A549 (cell line): ENCODE measurements at regions not wholly inside any gene's neighbourhood (a gene's known extent, or its start where the extent isn't known, plus 50 kb on each side); places are given as distances from the start of the nearest gene placed in this dataset.
A peak's percentile ranks its signal among the peaks of the same experiment; 100 is the strongest.

Experiments used
- ATAC-seq, 2 experiments: fragments of 200-7000 bp in 1 of 2; fragments of >200 bp in 1 of 2; cut with Nextera tagmentation in 1 of 2; cut with Tn5 transposase in 1 of 2; 3 replicates each; pipeline versions ENCODE4 v1.8.0 to v1.9.1; 2018 to 2020; ENCODE audit warnings: mild to moderate bottlenecking in 1 of 2, moderate library complexity in 1 of 2
- CTCF ChIA-PET: fragments of 300-600 bp; sonication (Branson Sonifier 250); formaldehyde crosslinking; extraction: SDS; loops from one replicate; lab custom pipeline; 2021; ENCODE audit warnings: antibody characterized with exemption, inconsistent platforms; lab: Yijun Ruan, JAX
- POLR2A ChIA-PET: fragments of 350-600 bp; formaldehyde crosslinking; extraction: SDS; loops from one replicate; lab custom pipeline; 2021; ENCODE audit warnings: antibody characterized with exemption, inconsistent platforms; lab: Yijun Ruan, JAX
- DNase-seq, 2 experiments: peaks; one replicate each; pipeline versions ENCODE4 v3.0.0 to v3.0.0-alpha.2; 2011 to 2016; ENCODE audit warnings: low read depth in 1 of 2, low spot score in 1 of 2
- FAIRE-seq: peaks from 2 replicates; lab custom pipeline; 2011; peaks lifted over from hg19 to GRCh38; lab: Jason Lieb, UNC
- H3K27ac ChIP-seq, 2 experiments: fragments of >200 bp; sonication (Bioruptor Twin); formaldehyde crosslinking; 3 replicates each; pipeline ENCODE4 v1.5.1; 2016 to 2017
- H3K4me1 ChIP-seq: fragments of >200 bp; sonication (Bioruptor Twin); formaldehyde crosslinking; 3 replicates; pipeline ENCODE4 v1.6.1; 2016
- H3K4me2 ChIP-seq: fragments of >200 bp; sonication (Bioruptor Twin); formaldehyde crosslinking; 3 replicates; pipeline ENCODE4 v1.6.1; 2016
- H3K4me3 ChIP-seq: fragments of >200 bp; sonication (Bioruptor Twin); formaldehyde crosslinking; 3 replicates; pipeline ENCODE4 v1.5.1; 2016
- H3K9me3 ChIP-seq: fragments of >200 bp; sonication (Bioruptor Twin); formaldehyde crosslinking; 3 replicates; pipeline ENCODE4 v1.6.1; 2016
- BCL3 ChIP-seq: fragments of >200 bp; sonication (Bioruptor Twin); formaldehyde crosslinking; IDR thresholded peaks from 3 replicates; pipeline ENCODE4 v1.6.1; 2016
- BHLHE40 ChIP-seq: IDR thresholded peaks from 2 replicates; pipeline ENCODE4 v1.6.1; 2012; ENCODE audit warnings: low read depth, low read length, inconsistent platforms
- CHD2 ChIP-seq: fragments of 150-350 bp; IDR thresholded peaks from 2 replicates; pipeline ENCODE4 v1.6.1; 2014; ENCODE audit warnings: low read length; ENCODE audit not compliant: partially characterized antibody
- E2F6 ChIP-seq: IDR thresholded peaks from 2 replicates; pipeline ENCODE4 v1.6.1; 2012; ENCODE audit warnings: low read depth, borderline replicate concordance
- EHF ChIP-seq: fragments of 250-450 bp; sonication (Bioruptor Pico); IDR thresholded peaks from 2 replicates; pipeline ENCODE4 v1.5.0; 2020; ENCODE audit warnings: mild to moderate bottlenecking
- FOSB ChIP-seq: fragments of 250-450 bp; sonication (Bioruptor Pico); IDR thresholded peaks from 2 replicates; pipeline ENCODE4 v1.5.0; 2020; ENCODE audit warnings: mild to moderate bottlenecking, moderate library complexity
- FOSL2 ChIP-seq, 2 experiments: fragments of 450-650 bp in 1 of 2; fragments of >200 bp in 1 of 2; sonication (Bioruptor Twin) in 1 of 2; formaldehyde crosslinking; IDR thresholded peaks; 2 replicates each; pipeline versions ENCODE4 v1.5.0 to v1.6.1; 2016 to 2020; ENCODE audit warnings: mild to moderate bottlenecking in 1 of 2, moderate library complexity in 1 of 2
- HOXA7 ChIP-seq: fragments of 250-450 bp; sonication (Bioruptor Pico); IDR thresholded peaks from 2 replicates; pipeline ENCODE4 v1.5.0; 2020; ENCODE audit warnings: mild to moderate bottlenecking, moderate library complexity
- HOXB5 ChIP-seq: fragments of 250-450 bp; sonication (Bioruptor Pico); IDR thresholded peaks from 2 replicates; pipeline ENCODE4 v1.5.0; 2020; ENCODE audit warnings: mild to moderate bottlenecking, moderate library complexity
- KDM1A ChIP-seq: fragments of 200-600 bp; sonication (generic); IDR thresholded peaks from 2 replicates; pipeline ENCODE4 v1.6.1; 2016; ENCODE audit warnings: low read depth, mild to moderate bottlenecking
- MAFK ChIP-seq: fragments of 450-650 bp; IDR thresholded peaks from 2 replicates; pipeline ENCODE4 v1.6.1; 2014; ENCODE audit not compliant: partially characterized antibody
- PBX3 ChIP-seq: IDR thresholded peaks from 2 replicates; pipeline ENCODE4 v1.6.1; 2012
- PHF8 ChIP-seq: fragments of 200-600 bp; sonication (generic); IDR thresholded peaks from 2 replicates; pipeline ENCODE4 v1.6.1; 2016; ENCODE audit warnings: low read depth, mild to moderate bottlenecking, antibody characterized with exemption, moderate library complexity, borderline replicate concordance
- POLR2A ChIP-seq: IDR thresholded peaks from 2 replicates; pipeline ENCODE4 v1.6.1; 2012; ENCODE audit warnings: mild to moderate bottlenecking, low read length
- RAD21 ChIP-seq, 2 experiments: fragments of >200 bp in 1 of 2; sonication (Bioruptor Twin) in 1 of 2; formaldehyde crosslinking in 1 of 2; IDR thresholded peaks in 1 of 2; conservative IDR thresholded peaks in 1 of 2; 2 replicates in 1 of 2; 3 replicates in 1 of 2; pipeline ENCODE4 v1.6.1; 2012 to 2018; ENCODE audit warnings: inconsistent platforms in 1 of 2
- RARB ChIP-seq: fragments of 250-450 bp; sonication (Bioruptor Pico); IDR thresholded peaks from 2 replicates; pipeline ENCODE4 v1.8.0; 2021; ENCODE audit warnings: mild to moderate bottlenecking, moderate library complexity
- RCOR1 ChIP-seq: fragments of 150-350 bp; IDR thresholded peaks from 2 replicates; pipeline ENCODE4 v1.6.1; 2014; ENCODE audit warnings: antibody characterized with exemption, low read length, low read depth
- RNF2 ChIP-seq: fragments of 200-600 bp; sonication (generic); IDR thresholded peaks from 2 replicates; pipeline ENCODE4 v1.6.1; 2016; ENCODE audit warnings: low read depth, mild to moderate bottlenecking, antibody characterized with exemption, moderate library complexity, borderline replicate concordance
- TP53 ChIP-seq: fragments of 250-450 bp; sonication (Bioruptor Pico); IDR thresholded peaks from 2 replicates; pipeline ENCODE4 v1.5.0; 2021; ENCODE audit warnings: mild to moderate bottlenecking, moderate library complexity
- USF2 ChIP-seq: fragments of 450-650 bp; IDR thresholded peaks from 2 replicates; pipeline ENCODE4 v1.6.1; 2014; ENCODE audit warnings: antibody characterized with exemption
- WGBS: methylation state at CpG from one replicate; pipeline ENCODE4 v1.1.6; 2017; ENCODE audit errors: missing lambda C conversion rate; 5-methylcytosine and 5-hydroxymethylcytosine counted together
- TF ChIP-seq, protein P1 (sequence below): fragments of 150-350 bp; IDR thresholded peaks from 2 replicates; pipeline ENCODE4 v1.6.1; 2014; ENCODE audit warnings: low read depth, mild to moderate bottlenecking, low read length
- TF ChIP-seq, protein P2 (sequence below): IDR thresholded peaks from 2 replicates; pipeline ENCODE4 v1.6.1; 2012

- no peaks in the 10 kb centered on the region for H3K4me1 ChIP-seq
- TF ChIP-seq RARB (CRISPR knock-in tag) (no peak), EHF (CRISPR knock-in tag) (no peak), MAFK (no peak), RCOR1 (no peak), HOXB5 (CRISPR knock-in tag) (no peak), E2F6 (no peak), FOSL2 (IDR thresholded peaks at IDR 0.05) (no peak), FOSL2 (CRISPR knock-in tag; IDR thresholded peaks at IDR 0.05) (no peak), RNF2 (no peak), USF2 (no peak), BCL3 (no peak), RAD21 (conservative IDR thresholded peaks at IDR 0.05 in 1 of 2, IDR thresholded peaks at IDR 0.05 in 1 of 2) (no peak), PBX3 (no peak), PHF8 (no peak), BHLHE40 (no peak)
- TF ChIP-seq, protein P1, sequence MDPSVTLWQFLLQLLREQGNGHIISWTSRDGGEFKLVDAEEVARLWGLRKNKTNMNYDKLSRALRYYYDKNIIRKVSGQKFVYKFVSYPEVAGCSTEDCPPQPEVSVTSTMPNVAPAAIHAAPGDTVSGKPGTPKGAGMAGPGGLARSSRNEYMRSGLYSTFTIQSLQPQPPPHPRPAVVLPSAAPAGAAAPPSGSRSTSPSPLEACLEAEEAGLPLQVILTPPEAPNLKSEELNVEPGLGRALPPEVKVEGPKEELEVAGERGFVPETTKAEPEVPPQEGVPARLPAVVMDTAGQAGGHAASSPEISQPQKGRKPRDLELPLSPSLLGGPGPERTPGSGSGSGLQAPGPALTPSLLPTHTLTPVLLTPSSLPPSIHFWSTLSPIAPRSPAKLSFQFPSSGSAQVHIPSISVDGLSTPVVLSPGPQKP, result no peak
- POLR2A ChIA-PET, result no interaction called here
- H3K9me3 ChIP-seq, result no peaks in the 10 kb centered on the region
- no peak for ATAC-seq
- no peak overlapping the region for H3K4me3 ChIP-seq
- peak in 1 of 2 experiments; percentile 22 for DNase-seq
- CTCF ChIA-PET, result no interaction called here
- FAIRE-seq, result no peak
- no peak overlapping the region for H3K4me2 ChIP-seq
- 0% methylated on average over 2 of the region's 2 CpGs for WGBS
- H3K27ac ChIP-seq, result no peak overlapping the region
Measured at GRCh38 chr9:27787891-27788290, 214.6 kb upstream of the C9orf72 start.

DNA sequence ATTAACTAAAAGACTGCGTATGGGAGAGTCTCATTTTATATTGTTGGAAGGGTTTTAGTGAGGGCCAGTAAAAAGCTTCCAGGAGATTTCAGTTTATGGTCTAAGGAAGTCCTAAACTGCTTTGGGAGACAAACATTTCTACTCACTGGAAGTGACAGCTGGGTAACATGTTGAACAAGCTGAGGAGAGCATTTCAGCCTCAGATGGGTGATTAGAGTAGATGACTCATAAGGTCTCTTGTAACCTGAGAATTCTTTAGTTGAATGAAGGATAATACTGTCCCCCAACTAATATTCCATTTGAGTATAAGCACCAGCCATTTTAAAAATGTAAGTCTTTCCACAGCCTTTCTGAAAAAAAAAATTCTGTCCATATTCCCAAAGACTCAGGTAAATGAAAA lies 218.0 kb upstream of the C9orf72 start:
- Histone ChIP-seq H3K27ac (no peak overlapping the region), H3K9me3 (no peaks in the 10 kb centered on the region), H3K4me1 (no peaks in the 10 kb centered on the region), H3K4me3 (no peak overlapping the region), H3K4me2 (no peak overlapping the region)
- CTCF ChIA-PET, result no interaction called here
- ATAC-seq, result no peak
- no peak for FAIRE-seq
- 0% methylated on average over 1 of the region's 1 CpG for WGBS
- TF ChIP-seq KDM1A, result no peak
- POLR2A ChIA-PET, result no interaction called here
- no peak for DNase-seq

- CTCF ChIA-PET, result interaction anchor here (0.6 kb wide), 1 partner anchor 439 kb away, joined by 3 read pairs; no protein-coding TSS in a partner anchor
- WGBS, result 0% methylated on average over 2 of the region's 2 CpGs
- no peak for FAIRE-seq
- no peak for TF ChIP-seq RNF2
- no peak for TF ChIP-seq RAD21 (conservative IDR thresholded peaks at IDR 0.05 in 1 of 2, IDR thresholded peaks at IDR 0.05 in 1 of 2)
- TF ChIP-seq CHD2, result no peak
- TF ChIP-seq TP53 (CRISPR knock-in tag), result no peak
- TF ChIP-seq, protein P2, sequence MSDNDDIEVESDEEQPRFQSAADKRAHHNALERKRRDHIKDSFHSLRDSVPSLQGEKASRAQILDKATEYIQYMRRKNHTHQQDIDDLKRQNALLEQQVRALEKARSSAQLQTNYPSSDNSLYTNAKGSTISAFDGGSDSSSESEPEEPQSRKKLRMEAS, result no peak
- no peak for TF ChIP-seq PBX3
- no peak for TF ChIP-seq FOSB (CRISPR knock-in tag)
- TF ChIP-seq HOXA7 (CRISPR knock-in tag), result no peak
- no peak for TF ChIP-seq RCOR1
- no peak for TF ChIP-seq POLR2A
- TF ChIP-seq KDM1A, result no peak
Measured at GRCh38 chr9:27792971-27793689, 219.8 kb upstream of the C9orf72 start.

More at GRCh38 chr9:27792971-27793689, 219.8 kb upstream of the C9orf72 start:
- ATAC-seq, result no peak
- H3K9me3 ChIP-seq, result no peaks in the 10 kb centered on the region
- H3K27ac ChIP-seq, result no peak overlapping the region
- no peaks in the 10 kb centered on the region for H3K4me1 ChIP-seq
- no peak overlapping the region for H3K4me3 ChIP-seq
- POLR2A ChIA-PET, result no interaction called here
- no peak overlapping the region for H3K4me2 ChIP-seq
- DNase-seq, result no peak
